ENCODE measurements at regions not wholly inside any gene's neighbourhood (a gene's known extent, or its start where the extent isn't known, plus 50 kb on each side); places are given as distances from the start of the nearest gene placed in this dataset.

GRCh38 chrX:152070144-152070543 lies 68.2 kb downstream of the MAGEA10 start:
- H3K4me1 ChIP-seq (ENCODE audit: control insufficient read depth in 1 of 2, insufficient read depth in 2 of 2, low read length in 2 of 2), result no peaks in the 10 kb centered on the region
- no peaks in the 10 kb centered on the region for H3K9me3 ChIP-seq (ENCODE audit: control insufficient read depth in 1 of 2, insufficient read depth in 1 of 2, low read depth in 1 of 2, low read length in 2 of 2)
- intact Hi-C loops (cut with micrococcal nuclease), result no loop called here
- H3K4me2 ChIP-seq (ENCODE audit: low read length), result no peak overlapping the region
- no peaks in the 10 kb centered on the region for H4K20me1 ChIP-seq (ENCODE audit: insufficient read depth)
- no peak for DNase-seq (ENCODE audit: low read depth, low spot score)
- no peaks in the 10 kb centered on the region for H3K36me3 ChIP-seq (ENCODE audit: control insufficient read depth in 1 of 2, insufficient read depth in 2 of 2, low read length in 2 of 2)
- ChIA-PET CTCF (no interaction called here), POLR2A (no interaction called here), RAD21 (ENCODE audit: low non-redundant PET in 1 of 2, low total read pairs in 2 of 2, uncharacterized antibody in 2 of 2, unreplicated experiment in 2 of 2) (no interaction called here)
- H3K4me3 ChIP-seq (replicated peaks in 1 of 2; ENCODE audit: low read depth in 1 of 2, low read length in 2 of 2), result no peak overlapping the region
- no peak overlapping the region for H2AFZ ChIP-seq (ENCODE audit: low read depth, low read length, poor library complexity, severe bottlenecking)
- BruUV-seq (replicated peaks), result no TSS peak
- TF ChIP-seq SIN3A (IDR thresholded peaks at IDR 0.05; ENCODE audit: low read depth), result no peak
- no peak for TF ChIP-seq MAX (IDR thresholded peaks at IDR 0.05)
- TF ChIP-seq, protein P1, sequence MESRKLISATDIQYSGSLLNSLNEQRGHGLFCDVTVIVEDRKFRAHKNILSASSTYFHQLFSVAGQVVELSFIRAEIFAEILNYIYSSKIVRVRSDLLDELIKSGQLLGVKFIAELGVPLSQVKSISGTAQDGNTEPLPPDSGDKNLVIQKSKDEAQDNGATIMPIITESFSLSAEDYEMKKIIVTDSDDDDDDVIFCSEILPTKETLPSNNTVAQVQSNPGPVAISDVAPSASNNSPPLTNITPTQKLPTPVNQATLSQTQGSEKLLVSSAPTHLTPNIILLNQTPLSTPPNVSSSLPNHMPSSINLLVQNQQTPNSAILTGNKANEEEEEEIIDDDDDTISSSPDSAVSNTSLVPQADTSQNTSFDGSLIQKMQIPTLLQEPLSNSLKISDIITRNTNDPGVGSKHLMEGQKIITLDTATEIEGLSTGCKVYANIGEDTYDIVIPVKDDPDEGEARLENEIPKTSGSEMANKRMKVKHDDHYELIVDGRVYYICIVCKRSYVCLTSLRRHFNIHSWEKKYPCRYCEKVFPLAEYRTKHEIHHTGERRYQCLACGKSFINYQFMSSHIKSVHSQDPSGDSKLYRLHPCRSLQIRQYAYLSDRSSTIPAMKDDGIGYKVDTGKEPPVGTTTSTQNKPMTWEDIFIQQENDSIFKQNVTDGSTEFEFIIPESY (IDR thresholded peaks at IDR 0.05; ENCODE audit: extremely low read depth, insufficient replicate concordance, low read length), result no peak
- no peak for TF ChIP-seq CBX3 (IDR thresholded peaks at IDR 0.05; ENCODE audit: low read depth)
- no peak for TF ChIP-seq SRF (IDR thresholded peaks at IDR 0.05; ENCODE audit: low read depth)
- no peak for TF ChIP-seq FOSL1 (IDR thresholded peaks at IDR 0.05; ENCODE audit: low read depth)
- no peak for TF ChIP-seq YY1 (IDR thresholded peaks at IDR 0.05; ENCODE audit: extremely low read depth, insufficient replicate concordance, low read depth, low read length)
- no peak for TF ChIP-seq TCF7L2 (IDR thresholded peaks at IDR 0.05; ENCODE audit: borderline replicate concordance, extremely low read depth, insufficient read depth, insufficient read length)
- TF ChIP-seq POLR2A (IDR thresholded peaks at IDR 0.05; ENCODE audit: borderline replicate concordance, extremely low read depth, insufficient read depth, insufficient read length), result no peak
- TF ChIP-seq, protein P2, sequence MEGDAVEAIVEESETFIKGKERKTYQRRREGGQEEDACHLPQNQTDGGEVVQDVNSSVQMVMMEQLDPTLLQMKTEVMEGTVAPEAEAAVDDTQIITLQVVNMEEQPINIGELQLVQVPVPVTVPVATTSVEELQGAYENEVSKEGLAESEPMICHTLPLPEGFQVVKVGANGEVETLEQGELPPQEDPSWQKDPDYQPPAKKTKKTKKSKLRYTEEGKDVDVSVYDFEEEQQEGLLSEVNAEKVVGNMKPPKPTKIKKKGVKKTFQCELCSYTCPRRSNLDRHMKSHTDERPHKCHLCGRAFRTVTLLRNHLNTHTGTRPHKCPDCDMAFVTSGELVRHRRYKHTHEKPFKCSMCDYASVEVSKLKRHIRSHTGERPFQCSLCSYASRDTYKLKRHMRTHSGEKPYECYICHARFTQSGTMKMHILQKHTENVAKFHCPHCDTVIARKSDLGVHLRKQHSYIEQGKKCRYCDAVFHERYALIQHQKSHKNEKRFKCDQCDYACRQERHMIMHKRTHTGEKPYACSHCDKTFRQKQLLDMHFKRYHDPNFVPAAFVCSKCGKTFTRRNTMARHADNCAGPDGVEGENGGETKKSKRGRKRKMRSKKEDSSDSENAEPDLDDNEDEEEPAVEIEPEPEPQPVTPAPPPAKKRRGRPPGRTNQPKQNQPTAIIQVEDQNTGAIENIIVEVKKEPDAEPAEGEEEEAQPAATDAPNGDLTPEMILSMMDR (IDR thresholded peaks at IDR 0.05 in 2 of 3, conservative IDR thresholded peaks at IDR 0.05 in 1 of 3; ENCODE audit: borderline replicate concordance in 1 of 3, insufficient read depth in 1 of 3, low read depth in 2 of 3, low read length in 2 of 3), result no peak
- no peak for TF ChIP-seq EZH2 (IDR thresholded peaks at IDR 0.05)
- H3K27me3 ChIP-seq (ENCODE audit: insufficient read depth, low read length), result no peaks in the 10 kb centered on the region
- no peak overlapping the region for H3K9ac ChIP-seq (ENCODE audit: low read length)
- no peaks in the 10 kb centered on the region for H3K79me2 ChIP-seq (ENCODE audit: insufficient read depth, low read length)
- H3K27ac ChIP-seq (ENCODE audit: low read depth, low read length), result no peak overlapping the region
- no peaks in the 10 kb centered on the region for H3K9me2 ChIP-seq (ENCODE audit: insufficient read depth)
- ATAC-seq, result no peak
